ENCODE measurements at regions not wholly inside any gene's neighbourhood (a gene's known extent, or its start where the extent isn't known, plus 50 kb on each side); places are given as distances from the start of the nearest gene placed in this dataset.
A peak's percentile ranks its signal among the peaks of the same experiment; 100 is the strongest.

- no peak for DNase-seq (ENCODE audit: low read depth)
- no peak for TF ChIP-seq CTCF (IDR thresholded peaks at IDR 0.05; ENCODE audit: control insufficient read depth, insufficient read depth, low read depth, low read length, missing control alignments)
- no peak overlapping the region for H3K4me3 ChIP-seq (ENCODE audit: control insufficient read depth, low read depth, low read length)
These were observed 155.7 kb upstream of the ADAMTS16 start for GRCh38 chr5:4984461-4984860.

GRCh38 chr5:4987431-4987830 is 152.7 kb upstream of the ADAMTS16 start:
- no peak overlapping the region for H3K4me3 ChIP-seq (ENCODE audit: control insufficient read depth, low read depth, low read length)
- DNase-seq (ENCODE audit: low read depth): no peak
- TF ChIP-seq CTCF (IDR thresholded peaks at IDR 0.05; ENCODE audit: control insufficient read depth, insufficient read depth, low read depth, low read length, missing control alignments): no peak

GRCh38 chr5:4989118-4989517 is 151.0 kb upstream of the ADAMTS16 start:
- no peak overlapping the region for H3K4me3 ChIP-seq (ENCODE audit: control insufficient read depth, low read depth, low read length)
- DNase-seq (ENCODE audit: low read depth): no peak
- no peak for TF ChIP-seq CTCF (IDR thresholded peaks at IDR 0.05; ENCODE audit: control insufficient read depth, insufficient read depth, low read depth, low read length, missing control alignments)

- no peak for TF ChIP-seq CTCF (IDR thresholded peaks at IDR 0.05; ENCODE audit: control insufficient read depth, insufficient read depth, low read depth, low read length, missing control alignments)
- DNase-seq (ENCODE audit: low read depth): no peak
- no peak overlapping the region for H3K4me3 ChIP-seq (ENCODE audit: control insufficient read depth, low read depth, low read length)
These were observed 150.1 kb upstream of the ADAMTS16 start for GRCh38 chr5:4990017-4990416.

- TF ChIP-seq CTCF (IDR thresholded peaks at IDR 0.05; ENCODE audit: control insufficient read depth, insufficient read depth, low read depth, low read length, missing control alignments): no peak
- no peak for DNase-seq (ENCODE audit: low read depth)
These were observed 149.7 kb upstream of the ADAMTS16 start for GRCh38 chr5:4990462-4990861.

GRCh38 chr5:4991925-4992324 is 148.2 kb upstream of the ADAMTS16 start:
- H3K4me3 ChIP-seq (ENCODE audit: control insufficient read depth, low read depth, low read length): no peak overlapping the region
- no peak for DNase-seq (ENCODE audit: low read depth)
- no peak for TF ChIP-seq CTCF (IDR thresholded peaks at IDR 0.05; ENCODE audit: control insufficient read depth, insufficient read depth, low read depth, low read length, missing control alignments)

More at GRCh38 chr5:4990462-4990861, 149.7 kb upstream of the ADAMTS16 start:
- H3K4me3 ChIP-seq (ENCODE audit: control insufficient read depth, low read depth, low read length): no peak overlapping the region

GRCh38 chr5:4995014-4995413 is 145.1 kb upstream of the ADAMTS16 start:
- DNase-seq (ENCODE audit: low read depth): peak; percentile 52
- no peak for TF ChIP-seq CTCF (IDR thresholded peaks at IDR 0.05; ENCODE audit: control insufficient read depth, insufficient read depth, low read depth, low read length, missing control alignments)

More at GRCh38 chr5:4995014-4995413, 145.1 kb upstream of the ADAMTS16 start:
- no peak overlapping the region for H3K4me3 ChIP-seq (ENCODE audit: control insufficient read depth, low read depth, low read length)

All from AG09309 (cell line).